ENCODE measurements at regions not wholly inside any gene's neighbourhood (a gene's known extent, or its start where the extent isn't known, plus 50 kb on each side); places are given as distances from the start of the nearest gene placed in this dataset.
"Not testable (repeated sequence)": the region's sequence is repeated elsewhere in the genome, so short reads cannot be mapped to it uniquely, and the experiment has no call there.

DNA sequence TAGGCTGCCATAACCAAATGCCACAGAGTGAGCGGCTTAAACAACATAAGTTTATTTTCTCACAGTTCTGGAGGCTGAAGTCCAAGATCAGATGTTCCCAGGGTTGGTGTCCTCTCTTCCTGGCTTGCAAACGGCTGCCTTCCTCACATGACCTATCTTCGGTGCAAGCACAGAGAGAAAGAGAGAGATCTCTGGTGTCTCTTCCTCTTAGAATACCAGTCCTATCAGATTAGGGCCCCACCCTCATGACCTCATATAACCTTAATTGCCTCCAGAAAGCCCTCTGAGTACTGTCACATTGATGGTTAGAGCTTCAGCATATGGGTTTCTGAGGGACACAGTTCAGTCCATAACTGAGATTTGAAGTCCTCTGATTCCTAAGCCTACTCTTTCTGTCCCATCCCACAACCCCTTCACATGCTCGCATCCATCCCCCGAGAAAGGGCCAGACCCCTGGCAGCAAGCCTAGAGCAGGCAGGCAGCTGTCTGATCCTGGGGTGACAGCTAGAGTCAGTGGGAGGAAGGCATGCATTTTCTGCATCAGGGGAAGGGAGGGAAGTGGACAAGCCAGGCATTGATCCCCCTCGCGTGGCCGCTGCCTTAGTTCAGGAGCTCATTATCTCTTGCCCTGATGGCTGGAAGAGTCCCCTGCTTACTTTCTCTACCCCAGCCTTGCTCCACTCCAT is 114.1 kb downstream of the FAR1 start:
- DNase-seq (ENCODE audit: low spot score): no peak
- TF ChIP-seq, protein P1, sequence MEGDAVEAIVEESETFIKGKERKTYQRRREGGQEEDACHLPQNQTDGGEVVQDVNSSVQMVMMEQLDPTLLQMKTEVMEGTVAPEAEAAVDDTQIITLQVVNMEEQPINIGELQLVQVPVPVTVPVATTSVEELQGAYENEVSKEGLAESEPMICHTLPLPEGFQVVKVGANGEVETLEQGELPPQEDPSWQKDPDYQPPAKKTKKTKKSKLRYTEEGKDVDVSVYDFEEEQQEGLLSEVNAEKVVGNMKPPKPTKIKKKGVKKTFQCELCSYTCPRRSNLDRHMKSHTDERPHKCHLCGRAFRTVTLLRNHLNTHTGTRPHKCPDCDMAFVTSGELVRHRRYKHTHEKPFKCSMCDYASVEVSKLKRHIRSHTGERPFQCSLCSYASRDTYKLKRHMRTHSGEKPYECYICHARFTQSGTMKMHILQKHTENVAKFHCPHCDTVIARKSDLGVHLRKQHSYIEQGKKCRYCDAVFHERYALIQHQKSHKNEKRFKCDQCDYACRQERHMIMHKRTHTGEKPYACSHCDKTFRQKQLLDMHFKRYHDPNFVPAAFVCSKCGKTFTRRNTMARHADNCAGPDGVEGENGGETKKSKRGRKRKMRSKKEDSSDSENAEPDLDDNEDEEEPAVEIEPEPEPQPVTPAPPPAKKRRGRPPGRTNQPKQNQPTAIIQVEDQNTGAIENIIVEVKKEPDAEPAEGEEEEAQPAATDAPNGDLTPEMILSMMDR (IDR thresholded peaks at IDR 0.05; ENCODE audit: extremely low read depth, missing control alignments): no peak

DNA sequence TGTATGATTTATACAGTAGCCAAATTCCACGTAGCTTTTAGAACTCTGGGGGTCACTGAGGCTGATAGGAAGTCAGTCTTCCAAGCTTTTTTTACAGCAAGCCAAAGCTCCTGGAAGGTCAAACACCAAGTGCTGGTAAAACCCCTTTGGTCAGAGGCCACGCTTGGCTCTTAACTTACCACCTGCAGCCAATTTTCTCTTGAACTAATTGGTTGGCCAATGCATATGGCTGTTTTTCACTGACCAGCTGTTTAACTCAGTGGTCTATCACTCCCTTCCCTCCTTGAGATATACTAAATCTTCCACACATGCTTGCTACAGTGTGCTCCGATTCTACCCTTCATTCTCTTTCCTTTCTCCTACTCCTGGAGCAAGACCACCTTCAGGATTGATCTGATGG is 116.0 kb downstream of the FAR1 start:
- DNase-seq (ENCODE audit: low spot score): no peak
- TF ChIP-seq, protein P1 (IDR thresholded peaks at IDR 0.05; ENCODE audit: extremely low read depth, missing control alignments): no peak

DNA sequence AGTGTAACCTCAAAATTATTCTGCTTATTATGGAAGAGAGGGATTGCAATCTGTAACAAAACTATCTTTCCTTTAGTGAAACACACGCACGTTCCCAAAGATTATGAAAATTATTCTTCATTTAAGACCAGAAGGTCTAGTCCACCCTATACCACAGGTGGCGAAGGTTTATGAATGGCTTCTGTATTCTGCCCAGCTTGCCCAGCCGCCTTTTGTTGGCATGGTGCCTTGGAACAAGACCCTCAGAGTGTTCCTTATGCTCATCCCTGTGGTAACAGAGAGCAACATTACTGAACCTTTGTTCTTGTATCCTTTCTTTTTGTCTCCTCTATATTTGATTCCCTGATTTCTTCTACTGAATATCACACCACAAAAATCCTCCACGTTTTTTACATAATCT is 116.4 kb downstream of the FAR1 start:
- DNase-seq (ENCODE audit: low spot score): no peak
- TF ChIP-seq, protein P1 (IDR thresholded peaks at IDR 0.05; ENCODE audit: extremely low read depth, missing control alignments): no peak

DNA sequence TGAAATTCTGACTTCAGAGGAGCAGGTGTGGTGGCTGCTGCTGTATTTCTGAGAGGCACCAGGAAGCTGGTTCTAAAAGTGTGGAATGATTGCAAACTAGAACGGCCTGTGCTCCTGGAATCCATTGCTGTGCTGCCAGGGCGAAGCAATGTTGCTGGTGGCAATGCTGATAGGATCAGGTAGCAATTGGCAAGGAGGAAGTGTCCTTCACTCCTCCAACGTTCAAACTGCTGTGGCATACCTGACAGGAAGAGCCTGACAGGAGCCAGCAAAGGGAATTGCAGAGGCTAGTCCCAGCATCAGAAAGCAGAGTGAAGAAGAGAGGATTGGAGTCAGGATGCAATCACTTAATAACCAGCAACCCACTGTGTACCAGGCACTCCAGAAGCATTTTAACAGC is 118.2 kb downstream of the FAR1 start:
- TF ChIP-seq, protein P1 (IDR thresholded peaks at IDR 0.05; ENCODE audit: extremely low read depth, missing control alignments): no peak
- DNase-seq (ENCODE audit: low spot score): no peak

DNA sequence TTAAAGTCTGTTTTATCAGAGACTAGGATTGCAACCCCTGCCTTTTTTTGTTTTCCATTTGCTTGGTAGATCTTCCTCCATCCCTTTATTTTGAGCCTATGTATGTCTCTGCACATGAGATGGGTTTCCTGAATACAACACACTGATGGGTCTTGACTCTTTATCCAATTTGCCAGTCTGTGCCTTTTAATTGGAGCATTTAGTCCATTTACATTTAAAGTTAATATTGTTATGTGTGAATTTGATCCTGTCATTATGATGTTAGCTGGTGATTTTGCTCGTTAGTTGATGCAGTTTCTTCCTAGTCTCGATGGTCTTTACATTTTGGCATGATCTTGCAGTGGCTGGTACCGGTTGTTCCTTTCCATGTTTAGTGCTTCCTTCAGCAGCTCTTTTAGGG is 129.1 kb downstream of the FAR1 start:
- DNase-seq (ENCODE audit: low spot score): not testable (repeated sequence)

DNA sequence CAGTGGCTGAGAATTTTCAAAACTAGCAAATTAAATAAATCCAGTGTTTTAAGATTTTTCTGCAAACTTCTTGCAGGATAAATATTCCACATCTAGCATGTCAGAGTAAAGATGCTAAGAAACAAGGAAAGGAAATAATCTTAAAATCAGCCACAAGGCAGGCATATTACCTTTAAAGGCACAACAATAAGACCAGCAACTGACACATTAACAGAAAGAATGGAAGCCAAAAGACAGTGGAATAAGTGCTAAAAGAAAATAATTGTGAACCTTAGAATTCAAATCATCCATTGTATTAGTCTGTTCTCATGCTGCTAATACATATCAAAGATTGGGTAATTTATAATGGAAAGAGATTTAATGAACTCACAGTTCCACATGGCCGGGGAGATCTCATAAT is 132.4 kb downstream of the FAR1 start:
- DNase-seq (ENCODE audit: low spot score): no peak
- TF ChIP-seq, protein P1 (IDR thresholded peaks at IDR 0.05; ENCODE audit: extremely low read depth, missing control alignments): no peak

DNA sequence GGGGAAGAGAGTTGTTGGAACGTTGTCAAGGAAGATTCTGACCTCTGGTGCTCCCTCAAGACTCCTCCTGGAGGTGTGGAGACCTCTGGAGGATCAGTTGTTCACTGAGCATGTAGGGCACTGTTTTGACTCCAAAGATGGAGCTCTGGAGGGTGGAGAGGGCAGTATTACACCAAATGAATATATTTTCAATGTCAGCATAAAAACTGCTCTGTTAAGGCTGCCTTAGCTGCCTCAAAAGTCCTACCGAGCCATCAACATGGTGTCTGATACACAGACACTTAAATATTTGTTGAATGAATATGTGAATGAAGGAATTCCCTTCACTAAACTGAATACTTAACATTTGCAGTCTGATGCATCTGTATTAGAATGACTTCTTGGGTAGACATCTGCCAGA is 144.2 kb upstream of the SPON1 start:
- TF ChIP-seq, protein P1 (IDR thresholded peaks at IDR 0.05; ENCODE audit: extremely low read depth, missing control alignments): no peak
- no peak for DNase-seq (ENCODE audit: low spot score)
